H1 (cell line): ENCODE measurements at regions not wholly inside any gene's neighbourhood (a gene's known extent, or its start where the extent isn't known, plus 50 kb on each side); places are given as distances from the start of the nearest gene placed in this dataset.

Source experiments
- ATF3 ChIP-seq: IDR thresholded peaks from 2 replicates; pipeline ENCODE4 v1.6.1; 2011; ENCODE audit warnings: low read depth, mild to moderate bottlenecking, low read length; ENCODE audit not compliant: insufficient read depth
- CTCF ChIP-seq, 3 experiments: IDR thresholded peaks; 1 replicate in 2 of 3; 2 replicates in 1 of 3; pipeline versions ENCODE4 v1.5.1 to v1.6.1; 2011; ENCODE audit warnings: low read length in 3 of 3, mild to moderate bottlenecking in 3 of 3, inconsistent platforms in 2 of 3, low read depth in 1 of 3, moderate library complexity in 1 of 3; ENCODE audit not compliant: insufficient read depth in 1 of 3; ENCODE audit errors: control extremely low read depth in 1 of 3
- EGR1 ChIP-seq: IDR thresholded peaks from 2 replicates; pipeline ENCODE4 v1.6.1; 2011; ENCODE audit warnings: low read depth, low read length, borderline replicate concordance
- EP300 ChIP-seq, 2 experiments: IDR thresholded peaks; 1 replicate in 1 of 2; 2 replicates in 1 of 2; pipeline ENCODE4 v1.6.1; 2011 to 2012; ENCODE audit warnings: low read depth in 2 of 2, low read length in 2 of 2, mild to moderate bottlenecking in 2 of 2, borderline replicate concordance in 1 of 2, inconsistent platforms in 1 of 2, moderate library complexity in 1 of 2
- GTF2F1 ChIP-seq: IDR thresholded peaks from 2 replicates; pipeline ENCODE4 v1.6.1; 2012; ENCODE audit warnings: low read depth, low read length, improper control_type of control experiment, borderline replicate concordance
- HDAC6 ChIP-seq: IDR thresholded peaks from one replicate; pipeline ENCODE4 v1.7.1; 2012; ENCODE audit warnings: low read depth, mild to moderate bottlenecking, inconsistent platforms, low read length, moderate library complexity
- KDM5A ChIP-seq: fragments of 200-600 bp; IDR thresholded peaks from 2 replicates; pipeline ENCODE4 v1.7.1; 2012; ENCODE audit warnings: mild to moderate bottlenecking, low read length, inconsistent platforms, mixed read lengths
- MAX ChIP-seq: IDR thresholded peaks from 2 replicates; pipeline ENCODE4 v1.6.1; 2012; ENCODE audit warnings: inconsistent platforms
- POLR2AphosphoS5 ChIP-seq: IDR thresholded peaks from 2 replicates; pipeline ENCODE4 v1.6.1; 2011; ENCODE audit warnings: low read depth, low read length
- TAF7 ChIP-seq: optimal IDR thresholded peaks from 2 replicates; pipeline ENCODE3; 2011; ENCODE audit warnings: low read depth, mild to moderate bottlenecking, inconsistent platforms, low read length, moderate library complexity, borderline replicate concordance
- YY1 ChIP-seq: IDR thresholded peaks from 2 replicates; pipeline ENCODE4 v1.6.1; 2011; ENCODE audit warnings: low read depth, mild to moderate bottlenecking, low read length

- TF ChIP-seq ATF3 (no peak), POLR2AphosphoS5 (no peak), CTCF (IDR thresholded peaks at IDR 0.05; ENCODE audit: control extremely low read depth in 1 of 3, insufficient read depth in 1 of 3, low read depth in 1 of 3, low read length in 3 of 3) (no peak), EP300 (IDR thresholded peaks at IDR 0.05; ENCODE audit: borderline replicate concordance in 1 of 2, low read depth in 2 of 2, low read length in 2 of 2) (no peak), KDM5A (no peak), EGR1 (no peak), TAF7 (no peak), HDAC6 (no peak), GTF2F1 (no peak), YY1 (no peak), MAX (no peak)
Observed at GRCh38 chr22:49044776-49045175, 782.9 kb downstream of the BRD1 start.
